GM12878 (cell line): ENCODE measurements at regions not wholly inside any gene's neighbourhood (a gene's known extent, or its start where the extent isn't known, plus 50 kb on each side); places are given as distances from the start of the nearest gene placed in this dataset.

ENCODE experiments used
- ATAC-seq: fragments of 200-7000 bp; cut with Tn5 transposase; 3 replicates; pipeline ENCODE4 v1.9.1; 2020; ENCODE audit warnings: mild to moderate bottlenecking, moderate library complexity
- BruUV-seq: library from RNA; stranded (reverse); fragments of 400-500 nt; replicated peaks from 2 replicates; lab custom pipeline; 2021; lab: Mats Ljungman, UMichigan
- CTCF ChIA-PET: fragments of 300-600 bp; sonication (Branson Sonifier 250); formaldehyde crosslinking; extraction: SDS; loops from one replicate; lab custom pipeline; 2021; ENCODE audit warnings: inconsistent platforms; lab: Yijun Ruan, JAX
- POLR2A ChIA-PET: fragments of 350-600 bp; formaldehyde crosslinking; extraction: SDS; loops from one replicate; lab custom pipeline; 2021; ENCODE audit warnings: inconsistent platforms; lab: Charles Lee
- RAD21 ChIA-PET: fragments of 300-600 bp; sonication (Branson Sonifier 250); formaldehyde crosslinking; loops from one replicate; lab custom pipeline; 2023; ENCODE audit warnings: antibody characterized with exemption; ENCODE audit not compliant: unreplicated experiment; lab: Charles Lee
- SMC1A ChIA-PET: fragments of 300-600 bp; sonication (Branson Sonifier 250); formaldehyde crosslinking; loops from one replicate; lab custom pipeline; 2023; ENCODE audit not compliant: unreplicated experiment, uncharacterized antibody; lab: Charles Lee
- DNase-seq: peaks from one replicate; pipeline ENCODE4 v3.0.0-alpha.2; 2011; ENCODE audit warnings: low read depth, low spot score
- FAIRE-seq: peaks from 3 replicates; lab custom pipeline; 2011; peaks lifted over from hg19 to GRCh38; lab: Jason Lieb, UNC
- H2AFZ ChIP-seq: 2 replicates; pipeline ENCODE4 v1.6.0; 2011; ENCODE audit warnings: low read depth, low read length, control low read depth; ENCODE audit not compliant: control insufficient read depth
- H3K27ac ChIP-seq: 2 replicates; pipeline ENCODE4 v1.5.1; 2011; ENCODE audit warnings: control low read depth; ENCODE audit not compliant: control insufficient read depth, insufficient read depth
- H3K27me3 ChIP-seq, 2 experiments: replicated peaks in 1 of 2; 2 replicates each; pipeline versions ENCODE4 v1.6.0 to v1.6.1; 2011; ENCODE audit warnings: low read length in 1 of 2; ENCODE audit not compliant: control insufficient read depth in 2 of 2, insufficient read depth in 2 of 2
- H3K36me3 ChIP-seq, 2 experiments: 2 replicates each; pipeline ENCODE4 v1.5.1; 2011; ENCODE audit warnings: low read length in 1 of 2; ENCODE audit not compliant: control insufficient read depth in 2 of 2, insufficient read depth in 2 of 2
- H3K4me1 ChIP-seq: 2 replicates; pipeline ENCODE4 v1.6.1; 2011; ENCODE audit warnings: mild to moderate bottlenecking, low read length, moderate library complexity, mixed read lengths; ENCODE audit not compliant: control insufficient read depth, insufficient read depth
- H3K4me2 ChIP-seq: 2 replicates; pipeline ENCODE4 v1.6.0; 2011; ENCODE audit warnings: control low read depth; ENCODE audit not compliant: control insufficient read depth, insufficient read depth
- H3K4me3 ChIP-seq: fragments of 200-600 bp; sonication (generic); 2 replicates; pipeline ENCODE4 v1.5.1; 2016
- H3K79me2 ChIP-seq: 2 replicates; pipeline ENCODE4 v1.6.0; 2011; ENCODE audit warnings: low read length; ENCODE audit not compliant: control insufficient read depth, insufficient read depth
- H3K9ac ChIP-seq: 2 replicates; pipeline ENCODE4 v1.8.0; 2011; ENCODE audit warnings: low read length, control low read depth, mixed read lengths; ENCODE audit not compliant: control insufficient read depth, insufficient read depth
- H3K9me3 ChIP-seq: replicated peaks from 3 replicates; pipeline ENCODE4 v1.5.1; 2011; ENCODE audit warnings: mild to moderate bottlenecking, low read length; ENCODE audit not compliant: control insufficient read depth, insufficient read depth
- H4K20me1 ChIP-seq: 2 replicates; pipeline ENCODE4 v1.6.0; 2011; ENCODE audit not compliant: control insufficient read depth, insufficient read depth
- ATF7 ChIP-seq: fragments of 450-650 bp; IDR thresholded peaks from 2 replicates; pipeline ENCODE4 v1.6.1; 2016; ENCODE audit warnings: low read depth, mild to moderate bottlenecking
- CTCF ChIP-seq, 3 experiments: IDR thresholded peaks in 2 of 3; conservative IDR thresholded peaks in 1 of 3; 2 replicates each; pipeline ENCODE4 v1.5.1; 2011; ENCODE audit warnings: low read depth in 3 of 3, low read length in 3 of 3, mild to moderate bottlenecking in 3 of 3, control low read depth in 2 of 3, moderate library complexity in 2 of 3, inconsistent platforms in 1 of 3, mixed read lengths in 1 of 3; ENCODE audit not compliant: control insufficient read depth in 2 of 3, insufficient read depth in 1 of 3; ENCODE audit errors: extremely low read depth in 1 of 3
- E4F1 ChIP-seq: fragments of 450-650 bp; IDR thresholded peaks from 2 replicates; pipeline ENCODE4 v1.6.1; 2018; ENCODE audit warnings: borderline replicate concordance, mild to moderate bottlenecking; ENCODE audit not compliant: partially characterized antibody
- ELK1 ChIP-seq: IDR thresholded peaks from 2 replicates; pipeline ENCODE4 v1.6.1; 2012; ENCODE audit warnings: low read depth, low read length, improper control_type of control experiment
- NRF1 ChIP-seq: conservative IDR thresholded peaks from 2 replicates; pipeline ENCODE4 v1.6.1; 2011; ENCODE audit warnings: mild to moderate bottlenecking, low read depth, low read length, improper control_type of control experiment
- RAD21 ChIP-seq: IDR thresholded peaks from 2 replicates; pipeline ENCODE4 v1.6.1; 2011; ENCODE audit warnings: mild to moderate bottlenecking, low read depth, low read length, moderate library complexity; ENCODE audit not compliant: insufficient read depth
- RUNX3 ChIP-seq: IDR thresholded peaks from 2 replicates; pipeline ENCODE4 v1.6.1; 2012; ENCODE audit warnings: low read length, inconsistent platforms
- SMC3 ChIP-seq: IDR thresholded peaks from 2 replicates; pipeline ENCODE4 v1.6.1; 2011; ENCODE audit warnings: low read length, improper control_type of control experiment, borderline replicate concordance
- USF2 ChIP-seq: IDR thresholded peaks from 2 replicates; pipeline ENCODE4 v1.6.1; 2011; ENCODE audit warnings: low read depth, low read length, improper control_type of control experiment, borderline replicate concordance
- YY1 ChIP-seq: IDR thresholded peaks from 2 replicates; pipeline ENCODE4 v1.6.1; 2011; ENCODE audit warnings: low read depth, mild to moderate bottlenecking, low read length
- WGBS: methylation state at CpG from one replicate; pipeline ENCODE4 v1.1.6; 2016; ENCODE audit warnings: low lambda C conversion rate; ENCODE audit not compliant: insufficient replicate concordance, insufficient coverage; ENCODE audit errors: missing lambda C conversion rate; 5-methylcytosine and 5-hydroxymethylcytosine counted together
- in situ Hi-C: fragments of 300-500 bp; cut with MboI; formaldehyde crosslinking; loops from 9 replicates; pipeline ENCODE4 v1.14.3; 2018; ENCODE audit warnings: mixed read lengths
- intact Hi-C: fragments of 100-400 bp; cut with micrococcal nuclease; formaldehyde crosslinking; loops from one replicate; pipeline ENCODE4 v1.14.2; 2022; ENCODE audit not compliant: unreplicated experiment

GRCh38 chr15:39125226-39125625 is 455.7 kb upstream of the THBS1 start (continued):
- TF ChIP-seq E4F1, result no peak
- TF ChIP-seq NRF1, result no peak
- no peak for TF ChIP-seq USF2

- ChIA-PET SMC1A (interaction anchor here (1.2 kb wide), 1 partner anchor 461 kb away, joined by 6 read pairs; no protein-coding TSS in a partner anchor), RAD21 (interaction anchor here (1.4 kb wide), 1 partner anchor 454 kb away, joined by 10 read pairs; no protein-coding TSS in a partner anchor), CTCF (interaction anchor here (0.6 to 3.3 kb wide), 6 partner anchors 10 to 708 kb away, joined by 3 to 21 read pairs (median 4); partner anchors contain the start of gene THBS1), POLR2A (no interaction called here)
- intact Hi-C loops, result loop anchor here (1.0 kb wide), 1 partner anchor 454 kb away; no protein-coding TSS in a partner anchor
- no peaks in the 10 kb centered on the region for H4K20me1 ChIP-seq
- no peaks in the 10 kb centered on the region for H3K4me1 ChIP-seq
- peak; percentile 63 for ATAC-seq
- no TSS peak for BruUV-seq
- TF ChIP-seq ATF7, result no peak
- peak; percentile 82 for TF ChIP-seq RUNX3
- no peak for TF ChIP-seq ELK1
- peak; percentile 70 for TF ChIP-seq RAD21
- peak; percentile 69 for TF ChIP-seq SMC3
- TF ChIP-seq YY1, result peak; percentile 27; the same call in 1 of the 2 replicates
- TF ChIP-seq CTCF (IDR thresholded peaks at IDR 0.05 in 2 of 3, conservative IDR thresholded peaks at IDR 0.05 in 1 of 3; ENCODE audit: control insufficient read depth in 2 of 3, extremely low read depth in 1 of 3, insufficient read depth in 1 of 3, low read depth in 3 of 3, low read length in 3 of 3), result peak; percentile 64 to 73 (median 66)
- no peak overlapping the region for H3K9ac ChIP-seq
- no peaks in the 10 kb centered on the region for H3K9me3 ChIP-seq
- H2AFZ ChIP-seq, result no peak overlapping the region
- H3K79me2 ChIP-seq, result no peaks in the 10 kb centered on the region
- H3K36me3 ChIP-seq, result no peaks in the 10 kb centered on the region
- H3K27me3 ChIP-seq, result no peaks in the 10 kb centered on the region
- FAIRE-seq, result no peak
- no peak overlapping the region for H3K4me2 ChIP-seq
- WGBS, result 4% methylated on average over 4 of the region's 4 CpGs
- no peak overlapping the region for H3K4me3 ChIP-seq
- in situ Hi-C loops, result loop anchor here (5.0 kb wide), 1 partner anchor 456 kb away; the partner anchor contains the start of gene THBS1
- no peak for DNase-seq
- no peak overlapping the region for H3K27ac ChIP-seq
Measured at GRCh38 chr15:39125904-39126303, 455.0 kb upstream of the THBS1 start.
